Stimulated activated CD8-positive, alpha-beta memory T cell treated with anti-CD3 and anti-CD28 coated beads, Interleukin-7, amount 100 ng/mL, for 24 hours (primary cell): ENCODE measurements at regions not wholly inside any gene's neighbourhood (a gene's known extent, or its start where the extent isn't known, plus 50 kb on each side); places are given as distances from the start of the nearest gene placed in this dataset.

Experiments used
- DNase-seq: peaks from one replicate; pipeline ENCODE4 v3.0.0-alpha.2; 2020; ENCODE audit warnings: low read depth

DNA sequence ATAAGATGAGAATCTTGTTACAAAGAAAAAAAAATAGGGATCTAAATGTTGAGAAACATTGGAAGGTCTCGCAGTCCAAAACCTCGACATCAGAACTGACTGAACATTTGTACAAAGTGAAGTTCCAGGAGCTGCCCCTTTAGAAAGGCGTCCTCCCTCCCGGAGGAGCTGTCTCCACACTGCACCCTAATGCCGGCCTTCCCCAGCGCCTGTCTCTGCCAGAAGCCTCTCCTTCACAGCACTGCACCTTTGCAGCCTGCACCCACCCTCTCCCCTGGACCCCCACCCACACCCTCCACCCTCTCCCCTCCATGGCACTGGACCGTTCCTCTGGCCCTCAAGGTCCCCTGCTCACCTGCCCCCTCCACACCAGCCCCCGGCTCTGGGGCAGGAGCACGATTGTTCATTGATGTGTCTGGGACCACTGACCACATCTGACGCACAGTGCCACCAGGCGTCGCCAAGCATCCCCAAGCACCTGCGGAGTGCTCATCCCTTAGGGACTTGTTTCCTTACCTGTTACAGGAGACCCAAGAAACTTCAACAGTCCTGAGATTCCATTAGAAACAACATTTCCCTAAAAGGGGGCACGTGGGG, 90.3 kb upstream of the SNTG2 start:
- DNase-seq, result no peak

DNA sequence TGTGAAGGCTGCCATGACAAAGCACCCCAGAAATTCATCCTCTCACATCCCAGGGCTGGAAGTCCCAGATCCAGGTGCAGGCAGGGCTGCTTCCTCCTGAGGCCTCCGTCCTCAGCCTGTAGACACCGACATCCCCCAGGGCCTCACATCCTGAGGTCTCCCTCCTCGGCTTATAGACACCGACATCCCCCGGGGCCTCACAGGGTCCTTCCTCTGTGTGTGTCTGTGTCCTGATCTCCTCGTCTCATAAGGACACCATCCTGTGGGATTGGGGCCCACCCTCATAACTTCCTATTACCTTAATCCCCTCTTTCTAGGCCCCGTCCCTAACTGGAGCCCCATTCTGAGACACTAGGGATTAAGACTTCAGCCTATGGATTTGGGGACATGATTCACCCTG, 92.0 kb upstream of the SNTG2 start:
- DNase-seq, result no peak

DNA sequence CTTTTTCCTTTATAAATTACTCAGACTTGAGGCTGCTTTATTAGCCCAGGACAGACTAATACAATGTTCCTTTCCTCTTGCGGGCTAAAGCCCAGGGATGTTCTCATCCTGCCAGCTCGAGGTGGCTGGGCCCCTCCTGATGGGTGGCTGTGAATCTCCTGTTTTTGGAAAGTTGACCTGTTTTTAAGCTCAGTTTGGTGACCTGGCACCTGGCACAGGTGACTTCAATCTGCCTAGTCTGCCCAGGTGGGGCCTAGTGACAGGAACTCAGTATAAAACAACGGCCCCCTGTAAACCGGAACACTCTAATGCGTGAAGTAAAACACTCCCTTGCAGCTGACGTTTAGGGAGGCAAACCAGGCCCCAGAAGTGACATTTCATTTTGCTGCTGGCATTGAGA, 92.7 kb upstream of the SNTG2 start:
- no peak for DNase-seq

DNA sequence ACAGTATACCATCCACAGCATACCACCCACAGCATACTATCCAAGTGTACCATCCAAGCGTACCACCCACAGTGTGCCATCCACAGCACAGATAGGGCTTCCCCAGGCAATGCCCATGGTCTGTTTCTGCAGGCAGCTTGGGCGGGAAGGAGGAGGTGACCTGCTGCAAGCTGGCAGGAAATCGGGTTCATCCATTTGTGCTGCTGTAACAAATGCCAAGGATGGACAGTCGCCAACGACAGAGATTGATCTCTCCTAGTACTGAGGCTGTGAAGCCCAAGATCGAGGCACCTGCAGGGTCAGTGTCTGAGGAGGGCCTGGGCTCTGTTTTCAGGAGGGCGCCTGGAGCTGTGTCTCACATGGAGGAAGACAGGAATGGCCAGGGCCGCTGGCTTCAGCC, 93.6 kb upstream of the SNTG2 start:
- DNase-seq, result no peak

DNA sequence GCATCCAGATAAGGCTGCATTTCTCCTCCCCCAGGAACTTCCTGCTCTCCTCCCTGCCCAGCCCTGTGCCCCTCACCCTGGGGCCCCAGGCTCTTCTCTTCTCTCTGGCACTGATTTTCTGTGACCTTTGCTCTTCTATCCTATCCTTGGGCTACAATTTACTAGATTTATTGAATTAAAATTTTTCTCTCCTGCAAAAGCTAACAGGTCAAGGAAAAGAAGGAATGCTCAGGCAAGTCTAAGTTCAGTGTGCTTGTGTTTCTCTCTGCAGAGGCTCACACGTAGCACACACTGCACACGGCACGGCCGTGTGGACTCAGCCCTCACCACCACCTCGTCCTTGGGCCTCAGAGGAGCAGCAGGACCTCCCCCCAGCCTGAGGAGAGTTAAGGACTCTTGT, 94.2 kb upstream of the SNTG2 start:
- no peak for DNase-seq

DNA sequence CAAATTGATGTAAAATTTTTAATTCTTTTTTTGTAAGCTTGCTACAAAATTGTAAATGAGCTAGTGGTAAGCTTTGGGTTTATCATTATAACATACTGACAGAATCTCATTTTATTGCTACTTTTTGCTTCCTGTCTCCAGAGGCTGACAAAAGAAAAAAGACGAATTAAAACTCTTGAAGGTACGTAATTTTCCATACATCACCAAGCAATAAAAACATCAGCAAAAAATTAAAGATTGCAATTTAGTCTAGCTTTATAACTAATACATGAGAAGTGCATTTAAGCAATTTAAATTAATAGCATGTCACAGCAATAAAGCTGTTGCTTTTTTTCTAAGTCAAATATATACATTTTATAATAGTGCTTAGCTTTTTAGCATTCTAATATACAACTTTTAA, 94.6 kb upstream of the SNTG2 start:
- DNase-seq, result no peak

DNA sequence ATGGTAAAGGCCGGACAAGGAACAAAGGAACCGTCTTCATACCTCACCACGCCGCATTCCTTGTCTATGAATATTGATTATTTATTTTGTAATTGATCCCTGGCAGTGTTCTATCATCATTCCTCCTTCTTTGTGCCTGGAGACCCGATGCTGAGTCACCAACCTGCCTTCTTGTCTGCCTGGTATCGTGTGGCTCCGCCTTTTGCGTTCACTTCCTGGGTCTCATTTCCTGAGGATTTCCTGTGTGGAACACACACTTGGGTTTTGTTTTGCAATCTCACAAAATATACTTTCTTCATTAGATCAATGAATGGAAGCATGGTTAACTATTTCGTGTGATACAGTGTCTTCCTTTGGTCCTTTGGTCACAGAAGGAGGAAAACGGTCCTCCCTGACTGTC, 95.5 kb upstream of the SNTG2 start:
- DNase-seq, result no peak

DNA sequence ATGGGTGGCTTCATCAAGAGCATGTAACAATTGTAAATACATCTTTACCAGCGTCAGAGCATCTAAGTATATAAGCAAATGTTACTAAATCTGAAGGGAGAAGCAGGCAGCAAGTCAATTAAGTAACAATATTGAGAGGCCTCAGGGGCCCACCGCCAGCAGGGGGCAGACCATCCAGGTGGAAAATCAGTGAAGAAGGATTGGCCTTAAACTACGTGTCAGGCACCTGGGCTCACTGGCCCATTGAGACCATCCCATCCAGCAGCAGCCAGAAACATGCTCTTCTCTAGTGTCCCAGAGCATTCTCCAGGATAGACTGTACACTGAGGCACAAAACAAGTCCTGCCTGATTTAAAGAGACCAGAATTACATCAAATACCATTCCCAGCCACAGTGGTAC, 96.2 kb upstream of the SNTG2 start:
- DNase-seq, result no peak

DNA sequence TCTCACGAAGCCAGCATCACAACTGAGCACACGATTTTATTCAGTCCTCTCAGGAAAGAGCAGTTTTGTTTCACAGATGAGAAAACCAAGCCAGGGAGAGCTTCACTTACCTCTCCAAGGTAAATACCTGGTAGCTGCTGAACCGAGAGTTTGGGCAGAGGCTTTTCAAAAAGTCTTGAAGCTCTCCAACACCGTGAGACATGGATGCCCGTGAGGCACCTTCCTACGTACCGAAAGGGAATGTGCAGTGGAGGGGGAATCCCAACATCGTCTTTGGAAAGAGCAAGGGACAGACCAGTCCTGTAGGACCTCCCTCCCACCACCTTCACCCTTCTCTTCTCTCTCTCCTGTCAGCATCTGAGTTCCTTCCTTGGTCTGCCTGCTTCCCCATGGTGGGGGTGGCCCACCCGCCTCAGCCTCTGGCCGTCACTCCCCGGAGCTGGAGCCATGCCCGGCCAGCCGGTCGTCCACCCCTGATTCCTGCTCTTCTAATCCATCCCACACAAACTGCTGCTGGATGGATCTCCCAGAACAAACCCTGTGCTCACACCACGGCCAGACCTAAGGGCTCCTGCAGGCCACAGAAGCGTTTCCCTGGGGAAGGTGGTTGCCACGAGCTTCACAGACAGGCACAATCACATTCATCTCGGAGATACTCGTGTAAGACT, 97.3 kb upstream of the SNTG2 start:
- no peak for DNase-seq

DNA sequence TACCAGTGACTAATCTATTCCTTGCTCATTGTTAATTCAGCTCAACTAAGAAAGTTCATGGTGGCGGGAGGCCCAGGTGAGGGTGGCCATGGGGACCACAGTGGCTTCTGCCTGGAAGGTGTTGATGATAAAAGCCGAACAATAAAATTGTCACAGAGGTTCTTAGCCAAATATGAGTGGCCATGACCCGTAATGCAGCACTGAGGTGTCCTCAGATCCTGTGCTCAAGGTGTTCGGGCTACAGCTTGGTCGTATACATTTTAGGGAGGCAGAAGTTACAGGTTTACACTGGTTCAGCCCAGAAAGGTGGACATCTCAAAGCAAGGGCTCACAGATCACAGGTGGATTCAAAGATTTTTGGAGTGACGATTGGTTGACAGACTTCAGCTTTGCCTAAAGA, 98.5 kb upstream of the SNTG2 start:
- no peak for DNase-seq

DNA sequence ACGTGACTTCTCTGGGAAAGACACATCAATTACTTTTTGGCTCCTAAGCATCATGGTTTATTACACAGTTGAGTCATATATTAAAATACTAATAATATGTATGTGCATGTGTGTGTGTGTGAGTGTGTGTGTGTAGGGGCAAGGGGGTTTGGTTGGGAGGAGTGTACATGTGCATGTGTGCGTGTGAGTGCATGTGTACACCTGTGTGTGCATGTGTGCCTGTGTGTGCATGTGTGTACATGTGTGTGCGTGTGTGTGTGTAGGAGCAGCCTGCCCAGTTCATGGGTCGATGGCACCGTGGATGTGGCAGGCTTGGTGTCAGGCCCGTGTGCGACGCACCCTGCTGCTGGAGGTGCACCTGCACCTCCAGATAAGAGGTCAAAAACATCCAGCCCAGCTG, 99.0 kb upstream of the SNTG2 start:
- no peak for DNase-seq

DNA sequence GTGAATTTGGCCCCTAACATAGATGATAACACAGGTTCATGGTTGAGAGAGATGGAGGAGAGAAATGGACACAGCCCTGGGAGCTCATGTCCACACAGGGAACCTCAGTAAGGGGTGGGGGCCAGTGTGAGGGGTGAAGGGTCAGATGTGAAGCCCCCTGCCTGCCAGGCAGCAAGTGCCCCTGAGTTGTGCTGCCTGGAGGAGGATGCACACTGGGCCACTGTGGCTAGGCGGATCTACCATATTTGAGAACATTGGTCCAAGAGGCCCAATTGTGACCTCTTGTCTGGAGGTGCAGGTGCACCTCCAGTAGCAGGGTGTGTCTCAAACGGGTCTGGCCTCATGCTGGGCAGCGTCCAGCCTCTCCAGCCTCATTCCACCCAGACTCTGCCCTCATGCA, 99.6 kb upstream of the SNTG2 start:
- no peak for DNase-seq

DNA sequence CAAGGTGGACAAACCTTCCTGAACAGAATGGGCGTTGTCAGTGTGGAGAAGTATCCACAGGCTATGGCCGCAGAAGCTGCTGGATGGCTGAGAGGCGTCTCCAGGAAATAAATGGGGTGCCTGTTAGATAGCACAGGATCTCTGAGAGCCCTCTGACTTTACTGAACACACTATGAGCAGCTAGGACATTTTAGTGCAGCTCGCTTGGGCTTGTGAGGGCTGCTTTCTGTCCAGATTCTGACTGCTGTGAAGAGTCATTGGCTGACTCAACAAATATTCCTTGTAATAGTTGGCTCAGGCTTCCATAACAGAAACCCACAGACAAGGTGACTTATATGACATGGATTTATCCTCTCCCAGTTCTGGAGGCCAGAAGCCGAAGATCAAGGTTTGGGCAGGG, 100.2 kb upstream of the SNTG2 start:
- DNase-seq, result no peak

DNA sequence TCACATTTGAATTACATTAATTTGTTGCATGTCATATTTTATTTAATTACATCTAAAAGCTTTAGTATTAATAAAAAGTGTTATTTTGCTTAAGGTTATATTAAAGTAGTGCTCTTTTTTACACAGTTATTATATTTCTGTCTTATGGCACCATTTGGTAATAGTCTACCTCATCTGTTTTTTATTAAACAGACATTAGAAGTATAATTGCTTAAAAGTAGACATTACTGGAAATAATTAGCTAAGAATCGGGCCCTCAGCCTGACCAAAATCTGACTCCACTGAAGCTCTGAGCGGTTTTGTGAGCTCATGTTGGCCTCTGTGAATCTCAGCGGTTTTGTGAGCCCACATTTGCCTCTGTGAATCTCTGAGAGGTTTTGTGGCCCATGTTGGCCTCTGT, 102.5 kb upstream of the SNTG2 start:
- no peak for DNase-seq

DNA sequence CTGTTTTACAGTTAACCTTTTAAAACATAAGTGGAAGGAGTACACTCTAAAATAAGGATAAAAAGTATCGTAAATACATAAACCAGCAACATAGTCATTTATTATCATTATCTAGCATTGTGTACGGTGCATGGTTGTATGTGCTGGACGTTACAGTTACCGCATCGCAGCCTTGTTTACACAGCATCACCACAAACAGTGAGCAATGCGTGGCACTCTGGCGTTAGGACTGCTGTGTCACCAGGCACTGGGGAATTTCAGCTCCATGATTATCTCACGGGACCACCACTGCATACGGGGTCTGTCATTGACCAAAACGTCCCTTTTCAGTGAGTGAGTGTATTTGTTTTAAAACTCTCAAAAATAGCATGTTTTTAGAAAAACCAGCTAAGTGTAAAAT, 103.0 kb upstream of the SNTG2 start:
- no peak for DNase-seq

DNA sequence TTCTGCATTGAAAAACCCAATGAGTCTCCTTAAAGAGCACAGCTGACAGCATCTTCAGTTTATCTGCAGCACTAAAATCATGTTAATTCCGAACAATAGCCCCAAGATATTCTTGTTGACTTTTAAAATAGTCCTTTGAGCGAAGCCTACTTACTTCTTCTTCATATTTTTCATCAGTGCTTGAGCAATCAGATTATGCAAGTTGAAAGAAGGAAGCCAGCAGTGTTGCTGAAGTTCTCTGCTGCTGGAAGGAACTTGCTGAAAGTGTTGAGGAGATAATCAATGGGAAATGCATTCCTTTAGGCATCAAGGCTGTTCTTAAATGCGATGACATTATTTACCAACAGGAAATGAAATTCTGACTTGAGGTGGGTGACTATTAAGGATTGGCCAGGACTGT, 105.9 kb upstream of the SNTG2 start:
- DNase-seq, result no peak

DNA sequence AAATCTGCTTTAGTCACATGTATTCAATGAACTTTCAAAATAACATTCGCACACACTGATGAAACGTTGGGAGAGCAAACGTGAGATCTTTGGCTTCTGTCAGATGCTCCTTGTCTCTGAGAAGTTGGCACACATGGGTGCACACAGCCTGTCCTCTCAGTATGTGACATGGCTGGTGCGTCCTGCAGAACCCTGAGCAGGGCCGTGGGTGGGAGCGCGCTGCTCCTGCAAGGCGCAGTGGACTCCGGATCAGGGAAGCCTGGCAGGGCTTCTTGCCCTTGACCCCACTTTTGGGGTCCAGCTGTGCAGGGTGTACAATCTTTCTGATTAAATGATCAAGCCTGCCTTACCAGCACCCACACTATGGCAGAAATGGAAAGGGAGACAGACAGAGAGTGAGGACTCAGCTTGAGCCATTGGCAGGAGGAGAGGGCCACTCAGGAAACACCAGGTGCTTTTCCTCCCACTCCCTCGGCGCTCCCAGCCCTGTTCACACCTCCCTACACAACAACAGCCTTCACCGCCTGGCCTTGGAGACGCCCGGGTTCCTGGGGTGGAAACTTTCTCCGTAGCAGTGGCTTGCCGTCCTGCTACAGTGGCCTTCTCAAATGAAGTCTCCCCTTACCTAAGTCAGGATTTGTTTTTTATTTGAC, 108.4 kb upstream of the SNTG2 start:
- DNase-seq, result no peak

DNA sequence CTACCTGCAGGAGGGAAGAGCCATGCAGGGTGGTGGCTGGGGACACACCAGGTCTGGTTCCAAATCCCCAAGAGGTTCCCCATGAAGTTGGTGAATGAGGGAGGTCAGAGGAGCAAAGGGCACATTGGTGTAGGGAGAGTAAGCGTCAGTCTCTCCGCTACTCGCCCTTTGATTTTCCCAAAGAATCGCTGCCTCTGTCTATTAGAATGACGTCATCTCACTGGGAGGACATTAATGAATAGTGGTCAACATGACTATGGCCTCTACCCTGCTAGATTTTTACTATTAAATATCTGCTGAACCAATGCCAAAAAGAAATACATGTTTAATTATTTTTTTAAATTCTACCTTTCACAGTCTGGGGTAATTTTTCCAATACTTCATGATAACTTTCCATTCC, 109.6 kb upstream of the SNTG2 start:
- no peak for DNase-seq

DNA sequence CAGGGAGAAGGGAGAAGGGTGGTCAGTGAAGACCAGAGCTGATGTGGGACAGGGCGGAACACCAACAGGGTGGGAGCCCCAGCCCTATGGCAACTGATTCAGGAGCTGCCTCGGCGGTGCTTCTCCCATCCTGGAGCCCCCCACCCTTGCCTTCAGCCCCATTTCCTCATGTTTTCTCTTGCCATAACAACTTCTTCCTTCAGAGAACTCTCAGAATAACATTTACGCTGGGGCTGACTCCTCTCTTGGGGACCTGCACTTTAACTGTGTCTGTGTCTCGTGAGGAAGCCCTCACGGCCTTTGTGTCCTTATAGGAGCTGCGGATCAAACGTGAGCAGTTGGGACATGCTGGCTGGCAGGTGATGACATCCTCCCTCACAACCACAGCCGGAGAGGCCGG, 116.4 kb upstream of the SNTG2 start:
- DNase-seq, result no peak

DNA sequence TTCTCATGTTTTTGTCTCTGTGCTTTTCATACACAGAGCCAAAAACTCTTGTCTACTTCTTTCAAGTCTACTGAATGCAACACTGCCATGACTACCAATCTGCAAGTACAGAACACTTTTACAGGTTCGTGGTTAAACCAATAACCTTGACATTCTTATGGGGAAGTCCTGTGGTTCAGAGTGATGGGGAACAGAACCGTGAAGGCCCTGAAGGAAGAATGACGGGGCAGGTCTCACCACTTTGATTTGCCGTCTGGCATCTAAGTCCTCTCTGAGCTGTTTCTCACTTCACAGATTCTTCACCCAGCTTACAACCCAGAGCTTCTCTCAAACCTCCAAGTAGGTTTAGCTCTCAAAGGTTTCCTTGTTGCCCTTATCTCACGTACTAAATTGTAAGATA, 117.5 kb upstream of the SNTG2 start:
- DNase-seq, result no peak

DNA sequence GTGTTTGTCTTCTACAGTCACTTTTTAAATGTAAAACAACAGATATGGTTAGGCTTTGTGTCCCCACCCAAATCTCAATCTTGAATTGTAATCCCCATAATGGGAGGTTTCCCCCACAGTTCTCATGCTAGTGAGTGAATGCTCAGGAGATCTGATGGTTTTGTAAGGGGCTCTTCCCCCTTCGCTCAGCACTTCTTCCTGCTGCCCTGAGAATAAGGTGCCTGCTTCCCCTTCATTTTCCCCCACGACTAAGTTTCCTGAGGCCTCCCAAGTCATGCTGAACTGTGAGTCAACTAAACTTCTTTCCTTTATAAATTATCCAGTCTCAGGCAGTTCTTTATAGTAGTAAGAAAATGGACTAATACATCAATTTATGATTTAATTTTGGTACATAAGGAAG, 118.0 kb upstream of the SNTG2 start:
- DNase-seq, result no peak

DNA sequence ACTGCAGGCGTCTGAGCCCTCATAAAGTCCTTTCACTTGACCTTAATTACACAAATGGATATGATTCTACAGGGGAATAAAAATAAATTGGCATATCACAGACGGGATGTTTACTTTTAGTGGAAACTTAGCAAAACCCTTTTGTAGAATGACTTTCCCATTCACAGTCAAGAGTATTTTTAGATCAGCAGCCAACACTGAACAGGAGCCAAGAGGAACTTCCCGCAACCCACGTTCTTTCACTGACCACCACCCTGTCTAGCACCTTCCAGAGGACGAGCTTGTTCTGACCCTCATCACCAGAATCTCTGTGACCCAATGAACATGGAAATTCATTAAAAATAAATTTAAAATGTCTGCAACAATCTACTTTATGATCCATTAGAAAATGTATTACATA, 119.0 kb upstream of the SNTG2 start:
- no peak for DNase-seq

DNA sequence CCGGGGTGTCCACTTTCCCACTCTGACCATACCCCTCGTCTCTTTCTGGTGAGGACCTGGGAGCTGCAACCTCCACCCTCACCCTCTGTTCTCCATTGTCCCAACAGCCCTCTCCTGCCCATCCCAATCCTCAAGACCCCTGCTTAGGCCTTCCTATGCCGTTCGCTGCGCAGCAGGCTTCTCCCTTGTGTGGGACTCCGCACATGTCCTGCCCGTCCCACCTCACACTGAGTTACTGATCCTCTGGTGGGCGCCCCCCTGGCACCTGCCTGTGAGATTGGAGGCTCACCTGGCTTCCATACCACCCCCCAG, 119.5 kb upstream of the SNTG2 start:
- DNase-seq, result no peak
